SK-N-SH treated with all-trans-retinoic acid at 6 μM for 48 hours (cell line): ENCODE measurements at regions not wholly inside any gene's neighbourhood (a gene's known extent, or its start where the extent isn't known, plus 50 kb on each side); places are given as distances from the start of the nearest gene placed in this dataset.

ENCODE experiments used
- ATAC-seq: fragments of 200-7000 bp; cut with Tn5 transposase; 3 replicates; pipeline ENCODE4 v1.9.1; 2020; ENCODE audit warnings: mild to moderate bottlenecking, moderate library complexity
- ARNTL ChIP-seq: fragments of 450-650 bp; formaldehyde crosslinking; IDR thresholded peaks from 2 replicates; pipeline ENCODE4 v1.5.0; 2020; ENCODE audit warnings: low read depth, mild to moderate bottlenecking, moderate library complexity, borderline replicate concordance
- BACH2 ChIP-seq: fragments of 250-450 bp; sonication (Bioruptor Pico); IDR thresholded peaks from 2 replicates; pipeline ENCODE4 v1.9.0; 2021; ENCODE audit warnings: mild to moderate bottlenecking, borderline replicate concordance
- CREB5 ChIP-seq: fragments of 250-450 bp; sonication (Bioruptor Pico); IDR thresholded peaks from 2 replicates; pipeline ENCODE4 v1.5.1; 2020; ENCODE audit warnings: low read depth, mild to moderate bottlenecking, moderate library complexity
- CSDC2 ChIP-seq: fragments of 250-450 bp; sonication (Bioruptor Pico); IDR thresholded peaks from 2 replicates; pipeline ENCODE4 v1.5.0; 2020; ENCODE audit warnings: mild to moderate bottlenecking, moderate library complexity
- CSRNP3 ChIP-seq: fragments of 250-450 bp; sonication (Bioruptor Pico); IDR thresholded peaks from 2 replicates; pipeline ENCODE4 v1.5.1; 2021; ENCODE audit warnings: mild to moderate bottlenecking, moderate library complexity
- ESRRG ChIP-seq: fragments of 250-450 bp; sonication (Bioruptor Pico); IDR thresholded peaks from 2 replicates; pipeline ENCODE4 v1.6.1; 2021; ENCODE audit warnings: mild to moderate bottlenecking
- GLIS3 ChIP-seq: fragments of 250-450 bp; sonication (Bioruptor Pico); IDR thresholded peaks from 2 replicates; pipeline ENCODE4 v1.5.0; 2020; ENCODE audit warnings: mild to moderate bottlenecking, moderate library complexity
- ISL1 ChIP-seq: fragments of 250-450 bp; sonication (Bioruptor Pico); IDR thresholded peaks from 2 replicates; pipeline ENCODE4 v2.1.2; 2022; ENCODE audit warnings: mild to moderate bottlenecking, moderate library complexity
- PATZ1 ChIP-seq: fragments of 250-450 bp; sonication (Bioruptor Pico); IDR thresholded peaks from 2 replicates; pipeline ENCODE4 v1.8.0; 2020; ENCODE audit warnings: mild to moderate bottlenecking, moderate library complexity, borderline replicate concordance
- POU6F1 ChIP-seq: fragments of 250-450 bp; sonication (Bioruptor Pico); IDR thresholded peaks from 2 replicates; pipeline ENCODE4 v1.8.0; 2021; ENCODE audit warnings: low read depth, mild to moderate bottlenecking, moderate library complexity, borderline replicate concordance
- RARB ChIP-seq: fragments of 250-450 bp; sonication (Bioruptor Pico); IDR thresholded peaks from 2 replicates; pipeline ENCODE4 v1.8.0; 2021; ENCODE audit warnings: mild to moderate bottlenecking, moderate library complexity
- SNAI2 ChIP-seq: fragments of 250-450 bp; sonication (Bioruptor Pico); IDR thresholded peaks from 2 replicates; pipeline ENCODE4 v1.5.0; 2020; ENCODE audit warnings: mild to moderate bottlenecking, moderate library complexity
- TCF4 ChIP-seq: fragments of 250-450 bp; sonication (Bioruptor Pico); IDR thresholded peaks from 2 replicates; pipeline ENCODE4 v1.8.0; 2021; ENCODE audit warnings: mild to moderate bottlenecking, moderate library complexity, borderline replicate concordance
- TOX ChIP-seq: fragments of 250-450 bp; sonication (Bioruptor Pico); IDR thresholded peaks from 2 replicates; pipeline ENCODE4 v1.8.0; 2021; ENCODE audit warnings: mild to moderate bottlenecking, moderate library complexity, borderline replicate concordance
- TSHZ2 ChIP-seq: fragments of 250-450 bp; sonication (Bioruptor Pico); IDR thresholded peaks from 2 replicates; pipeline ENCODE4 v1.5.0; 2020; ENCODE audit warnings: mild to moderate bottlenecking, moderate library complexity
- ZC3H10 ChIP-seq: fragments of 250-450 bp; sonication (Bioruptor Pico); IDR thresholded peaks from 2 replicates; pipeline ENCODE4 v1.5.1; 2021; ENCODE audit warnings: mild to moderate bottlenecking, moderate library complexity
- ZFP3 ChIP-seq: fragments of 250-450 bp; sonication (Bioruptor Pico); IDR thresholded peaks from 2 replicates; pipeline ENCODE4 v1.5.0; 2020; ENCODE audit warnings: mild to moderate bottlenecking, moderate library complexity
- ZNF565 ChIP-seq: fragments of 450-650 bp; formaldehyde crosslinking; conservative IDR thresholded peaks from 2 replicates; pipeline ENCODE4 v1.5.0; 2020; ENCODE audit warnings: low read depth, mild to moderate bottlenecking, moderate library complexity
- ZNF70 ChIP-seq: fragments of 450-650 bp; formaldehyde crosslinking; IDR thresholded peaks from 2 replicates; pipeline ENCODE4 v1.5.0; 2020; ENCODE audit warnings: mild to moderate bottlenecking, moderate library complexity

- ATAC-seq: no peak
- TF ChIP-seq CREB5 (CRISPR knock-in tag) (no peak), POU6F1 (CRISPR knock-in tag) (no peak), BACH2 (CRISPR knock-in tag) (no peak), ZNF565 (CRISPR knock-in tag) (no peak), ZNF70 (CRISPR knock-in tag) (no peak), TCF4 (no peak), GLIS3 (no peak), CSRNP3 (no peak), TSHZ2 (CRISPR knock-in tag) (no peak), CSDC2 (no peak), SNAI2 (CRISPR knock-in tag) (no peak), TOX (no peak), ZFP3 (CRISPR knock-in tag) (no peak), RARB (CRISPR knock-in tag) (no peak)
Observed at GRCh38 chr5:121711416-121711815, 140.3 kb upstream of the FTMT start.

- ATAC-seq: no peak
- TF ChIP-seq ARNTL (CRISPR knock-in tag) (no peak), ZNF565 (CRISPR knock-in tag) (no peak), TCF4 (no peak), ISL1 (CRISPR knock-in tag) (no peak), GLIS3 (no peak), ESRRG (CRISPR knock-in tag) (no peak), CREB5 (CRISPR knock-in tag) (no peak), ZC3H10 (CRISPR knock-in tag) (no peak), ZNF70 (CRISPR knock-in tag) (no peak), PATZ1 (CRISPR knock-in tag) (no peak), TOX (no peak), CSRNP3 (no peak), ZFP3 (CRISPR knock-in tag) (no peak), CSDC2 (no peak)
- TF ChIP-seq, all 23 proteins: peak for 0
Observed at GRCh38 chr5:121719255-121719654, 132.4 kb upstream of the FTMT start.
